ENCODE measurements at regions not wholly inside any gene's neighbourhood (a gene's known extent, or its start where the extent isn't known, plus 50 kb on each side); places are given as distances from the start of the nearest gene placed in this dataset.
A peak's percentile ranks its signal among the peaks of the same experiment; 100 is the strongest.

- Histone ChIP-seq H3K4me3 (replicated peaks; ENCODE audit: insufficient read depth, low read length) (no peak overlapping the region), H3K27me3 (ENCODE audit: insufficient read depth, poor library complexity, severe bottlenecking) (no peaks in the 10 kb centered on the region), H3K27ac (replicated peaks) (peak overlapping the region; percentile 55)
- no peak for TF ChIP-seq CTCF (IDR thresholded peaks at IDR 0.05; ENCODE audit: insufficient read depth, low read length)
- no peak for TF ChIP-seq GABPA (IDR thresholded peaks at IDR 0.05; ENCODE audit: low read depth)
- no peak for TF ChIP-seq POLR2AphosphoS5 (IDR thresholded peaks at IDR 0.05; ENCODE audit: low read depth)
- no peak for TF ChIP-seq SPI1 (IDR thresholded peaks at IDR 0.05; ENCODE audit: borderline replicate concordance, low read depth)
- no peak for TF ChIP-seq REST (IDR thresholded peaks at IDR 0.05; ENCODE audit: insufficient replicate concordance, low read depth)
- peak; percentile 30 to 33 for DNase-seq (ENCODE audit: low read depth in 1 of 2, low spot score in 1 of 2)
Measured at GRCh38 chr10:27448921-27449320, 55.2 kb upstream of the RAB18 start.

- Histone ChIP-seq H3K27me3 (ENCODE audit: insufficient read depth, poor library complexity, severe bottlenecking) (no peaks in the 10 kb centered on the region), H3K4me3 (replicated peaks; ENCODE audit: insufficient read depth, low read length) (no peak overlapping the region), H3K27ac (replicated peaks) (peak overlapping the region; percentile 55)
- peak in 1 of 2 experiments; percentile 60 for DNase-seq (ENCODE audit: low read depth in 1 of 2, low spot score in 1 of 2)
- TF ChIP-seq CTCF (IDR thresholded peaks at IDR 0.05; ENCODE audit: insufficient read depth, low read length): no peak
- TF ChIP-seq POLR2AphosphoS5 (IDR thresholded peaks at IDR 0.05; ENCODE audit: low read depth): no peak
- TF ChIP-seq SPI1 (IDR thresholded peaks at IDR 0.05; ENCODE audit: borderline replicate concordance, low read depth): no peak
- no peak for TF ChIP-seq REST (IDR thresholded peaks at IDR 0.05; ENCODE audit: insufficient replicate concordance, low read depth)
- no peak for TF ChIP-seq GABPA (IDR thresholded peaks at IDR 0.05; ENCODE audit: low read depth)
Measured at GRCh38 chr10:27447540-27447939, 56.6 kb upstream of the RAB18 start.

- H3K4me3 ChIP-seq (replicated peaks; ENCODE audit: insufficient read depth, low read length): no peak overlapping the region
- peak in 1 of 2 experiments; percentile 11 for DNase-seq (ENCODE audit: low read depth in 1 of 2, low spot score in 1 of 2)
- TF ChIP-seq GABPA (IDR thresholded peaks at IDR 0.05; ENCODE audit: low read depth): no peak
- no peak for TF ChIP-seq CTCF (IDR thresholded peaks at IDR 0.05; ENCODE audit: insufficient read depth, low read length)
- TF ChIP-seq REST (IDR thresholded peaks at IDR 0.05; ENCODE audit: insufficient replicate concordance, low read depth): no peak
- no peak for TF ChIP-seq SPI1 (IDR thresholded peaks at IDR 0.05; ENCODE audit: borderline replicate concordance, low read depth)
- TF ChIP-seq POLR2AphosphoS5 (IDR thresholded peaks at IDR 0.05; ENCODE audit: low read depth): no peak
- H3K27ac ChIP-seq (replicated peaks): no peak overlapping the region; the same call in 1 of the 2 replicates
- H3K27me3 ChIP-seq (ENCODE audit: insufficient read depth, poor library complexity, severe bottlenecking): no peaks in the 10 kb centered on the region
Measured at GRCh38 chr10:27446091-27446918, 57.8 kb upstream of the RAB18 start.
